IMR-90 (cell line): ENCODE measurements at regions not wholly inside any gene's neighbourhood (a gene's known extent, or its start where the extent isn't known, plus 50 kb on each side); places are given as distances from the start of the nearest gene placed in this dataset.

Experiments used
- CEBPB ChIP-seq: IDR thresholded peaks from 2 replicates; pipeline ENCODE4 v1.6.1; 2012; ENCODE audit warnings: low read depth, low read length, improper control_type of control experiment
- CHD1 ChIP-seq: IDR thresholded peaks from 2 replicates; pipeline ENCODE4 v1.6.1; 2012; ENCODE audit warnings: low read depth, low read length, improper control_type of control experiment
- ELK1 ChIP-seq: fragments of 150-350 bp; IDR thresholded peaks from 2 replicates; pipeline ENCODE4 v1.6.1; 2016; ENCODE audit warnings: low read depth, mild to moderate bottlenecking, low read length, moderate library complexity, borderline replicate concordance
- FOS ChIP-seq: fragments of 150-350 bp; IDR thresholded peaks from 2 replicates; pipeline ENCODE4 v1.6.1; 2016; ENCODE audit warnings: low read depth, low read length
- MAFK ChIP-seq: IDR thresholded peaks from 2 replicates; pipeline ENCODE4 v1.6.1; 2012; ENCODE audit warnings: low read depth, low read length, improper control_type of control experiment
- MXI1 ChIP-seq: IDR thresholded peaks from 2 replicates; pipeline ENCODE4 v1.6.1; 2012; ENCODE audit warnings: low read depth, mild to moderate bottlenecking, low read length, moderate library complexity, borderline replicate concordance
- NFE2L2 ChIP-seq: fragments of 150-350 bp; IDR thresholded peaks from 2 replicates; pipeline ENCODE4 v1.6.1; 2016; ENCODE audit warnings: low read depth, mild to moderate bottlenecking, low read length
- POLR2A ChIP-seq: IDR thresholded peaks from 2 replicates; pipeline ENCODE4 v1.6.1; 2012; ENCODE audit warnings: mild to moderate bottlenecking, low read depth, low read length
- RAD21 ChIP-seq: IDR thresholded peaks from 2 replicates; pipeline ENCODE4 v1.6.1; 2012; ENCODE audit warnings: low read length, improper control_type of control experiment
- RCOR1 ChIP-seq: IDR thresholded peaks from 2 replicates; pipeline ENCODE4 v1.6.1; 2012; ENCODE audit warnings: mild to moderate bottlenecking, low read length, improper control_type of control experiment; ENCODE audit not compliant: insufficient replicate concordance
- SMC3 ChIP-seq: fragments of 150-350 bp; IDR thresholded peaks from 2 replicates; pipeline ENCODE4 v1.6.1; 2016; ENCODE audit warnings: low read depth, mild to moderate bottlenecking, antibody characterized with exemption, low read length, moderate library complexity
- USF2 ChIP-seq: fragments of 150-350 bp; IDR thresholded peaks from 2 replicates; pipeline ENCODE4 v1.6.1; 2017; ENCODE audit warnings: mild to moderate bottlenecking, antibody characterized with exemption, low read length, low read depth
- TF ChIP-seq, protein P1 (sequence below): conservative IDR thresholded peaks from 2 replicates; pipeline ENCODE4 v1.5.1; 2012; ENCODE audit warnings: mild to moderate bottlenecking, low read depth, low read length, improper control_type of control experiment

GRCh38 chr10:129047600-129047999 is 419.4 kb upstream of the MGMT start:
- TF ChIP-seq POLR2A (no peak), MAFK (no peak), FOS (no peak), USF2 (no peak), ELK1 (no peak), RAD21 (no peak), MXI1 (no peak), CHD1 (no peak), SMC3 (no peak), CEBPB (no peak), RCOR1 (no peak), NFE2L2 (no peak)
- TF ChIP-seq, protein P1, sequence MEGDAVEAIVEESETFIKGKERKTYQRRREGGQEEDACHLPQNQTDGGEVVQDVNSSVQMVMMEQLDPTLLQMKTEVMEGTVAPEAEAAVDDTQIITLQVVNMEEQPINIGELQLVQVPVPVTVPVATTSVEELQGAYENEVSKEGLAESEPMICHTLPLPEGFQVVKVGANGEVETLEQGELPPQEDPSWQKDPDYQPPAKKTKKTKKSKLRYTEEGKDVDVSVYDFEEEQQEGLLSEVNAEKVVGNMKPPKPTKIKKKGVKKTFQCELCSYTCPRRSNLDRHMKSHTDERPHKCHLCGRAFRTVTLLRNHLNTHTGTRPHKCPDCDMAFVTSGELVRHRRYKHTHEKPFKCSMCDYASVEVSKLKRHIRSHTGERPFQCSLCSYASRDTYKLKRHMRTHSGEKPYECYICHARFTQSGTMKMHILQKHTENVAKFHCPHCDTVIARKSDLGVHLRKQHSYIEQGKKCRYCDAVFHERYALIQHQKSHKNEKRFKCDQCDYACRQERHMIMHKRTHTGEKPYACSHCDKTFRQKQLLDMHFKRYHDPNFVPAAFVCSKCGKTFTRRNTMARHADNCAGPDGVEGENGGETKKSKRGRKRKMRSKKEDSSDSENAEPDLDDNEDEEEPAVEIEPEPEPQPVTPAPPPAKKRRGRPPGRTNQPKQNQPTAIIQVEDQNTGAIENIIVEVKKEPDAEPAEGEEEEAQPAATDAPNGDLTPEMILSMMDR: no peak
